Trophoblast cell (in vitro differentiated cells and primary cell): ENCODE measurements at regions not wholly inside any gene's neighbourhood (a gene's known extent, or its start where the extent isn't known, plus 50 kb on each side); places are given as distances from the start of the nearest gene placed in this dataset.
"Not testable (repeated sequence)": the region's sequence is repeated elsewhere in the genome, so short reads cannot be mapped to it uniquely, and the experiment has no call there.

Experiments
- DNase-seq, 2 donors: peaks; one replicate each; pipeline ENCODE4 v3.0.0-alpha.2; 2016
- H2AFZ ChIP-seq: 2 replicates; pipeline ENCODE4 v1.6.1; 2013; ENCODE audit warnings: low read length, moderate library complexity, mild to moderate bottlenecking; ENCODE audit not compliant: insufficient read depth, poor library complexity
- H2AK5ac ChIP-seq: 2 replicates; pipeline ENCODE4 v1.6.1; 2013; ENCODE audit warnings: mild to moderate bottlenecking, low read length
- H2BK120ac ChIP-seq: 2 replicates; pipeline ENCODE4 v1.6.1; 2013; ENCODE audit warnings: low read length, mild to moderate bottlenecking, moderate library complexity; ENCODE audit not compliant: insufficient read depth, poor library complexity
- H2BK12ac ChIP-seq: 2 replicates; pipeline ENCODE4 v1.6.1; 2013; ENCODE audit warnings: mild to moderate bottlenecking, low read length, moderate library complexity
- H2BK5ac ChIP-seq: 2 replicates; pipeline ENCODE4 v1.6.1; 2013; ENCODE audit warnings: low read length, low read depth, moderate library complexity, mild to moderate bottlenecking; ENCODE audit not compliant: poor library complexity
- H3K14ac ChIP-seq: 2 replicates; pipeline ENCODE4 v1.6.1; 2013; ENCODE audit warnings: mild to moderate bottlenecking, low read length
- H3K18ac ChIP-seq: 2 replicates; pipeline ENCODE4 v1.6.1; 2013; ENCODE audit warnings: mild to moderate bottlenecking, low read length
- H3K23ac ChIP-seq: 2 replicates; pipeline ENCODE4 v1.6.1; 2013; ENCODE audit warnings: low read length
- H3K27ac ChIP-seq: 2 replicates; pipeline ENCODE4 v1.5.1; 2013; ENCODE audit warnings: low read depth, mild to moderate bottlenecking, inconsistent platforms, low read length, moderate library complexity
- H3K27me3 ChIP-seq: 2 replicates; pipeline ENCODE4 v1.6.1; 2013; ENCODE audit warnings: inconsistent platforms, mild to moderate bottlenecking, low read length, moderate library complexity; ENCODE audit not compliant: insufficient read depth
- H3K36me3 ChIP-seq, 2 experiments: 1 replicate in 1 of 2; 2 replicates in 1 of 2; pipeline ENCODE4 v1.6.1; 2013; ENCODE audit warnings: low read length in 2 of 2, mild to moderate bottlenecking in 2 of 2, moderate library complexity in 1 of 2; ENCODE audit not compliant: insufficient read depth in 2 of 2, control insufficient read depth in 1 of 2
- H3K4ac ChIP-seq: 2 replicates; pipeline ENCODE4 v1.6.1; 2013; ENCODE audit warnings: low read depth, mild to moderate bottlenecking, low read length, moderate library complexity
- H3K4me1 ChIP-seq, 2 experiments: 1 replicate in 1 of 2; 2 replicates in 1 of 2; pipeline ENCODE4 v1.6.1; 2013; ENCODE audit warnings: low read length in 2 of 2, mild to moderate bottlenecking in 2 of 2, moderate library complexity in 1 of 2; ENCODE audit not compliant: insufficient read depth in 2 of 2, control insufficient read depth in 1 of 2
- H3K4me2 ChIP-seq: 2 replicates; pipeline ENCODE4 v1.6.1; 2013; ENCODE audit warnings: inconsistent platforms, mild to moderate bottlenecking, low read length, moderate library complexity
- H3K4me3 ChIP-seq: 2 replicates; pipeline ENCODE4 v1.5.1; 2013; ENCODE audit warnings: mild to moderate bottlenecking, low read depth, low read length, inconsistent platforms
- H3K79me1 ChIP-seq: one replicate; pipeline ENCODE4 v1.6.1; 2013; ENCODE audit warnings: low read length
- H3K79me2 ChIP-seq: 2 replicates; pipeline ENCODE4 v1.6.1; 2013; ENCODE audit warnings: low read length, mild to moderate bottlenecking; ENCODE audit not compliant: control insufficient read depth, insufficient read depth, poor library complexity
- H3K9ac ChIP-seq: 2 replicates; pipeline ENCODE4 v1.6.1; 2013; ENCODE audit warnings: mild to moderate bottlenecking, low read length
- H3K9me3 ChIP-seq: 2 replicates; pipeline ENCODE4 v1.6.1; 2013; ENCODE audit warnings: low read depth, mild to moderate bottlenecking, control low read depth, inconsistent platforms, low read length; ENCODE audit not compliant: insufficient read depth
- H4K12ac ChIP-seq: 2 replicates; pipeline ENCODE4 v1.6.1; 2013; ENCODE audit warnings: low read depth, mild to moderate bottlenecking, low read length, moderate library complexity
- H4K8ac ChIP-seq: 2 replicates; pipeline ENCODE4 v1.6.1; 2013; ENCODE audit warnings: low read depth, mild to moderate bottlenecking, low read length, moderate library complexity
- H4K91ac ChIP-seq: one replicate; pipeline ENCODE4 v1.6.1; 2013; ENCODE audit warnings: low read depth, mild to moderate bottlenecking, low read length, moderate library complexity
- WGBS: extraction: QIAGEN DNeasy Blood & Tissue Kit; methylation state at CpG from one replicate; pipeline ENCODE4 v1.1.7; 2013; ENCODE audit warnings: missing lambda C conversion rate; ENCODE audit not compliant: insufficient read length, insufficient coverage; ENCODE audit errors: extremely low coverage; 5-methylcytosine and 5-hydroxymethylcytosine counted together

DNA sequence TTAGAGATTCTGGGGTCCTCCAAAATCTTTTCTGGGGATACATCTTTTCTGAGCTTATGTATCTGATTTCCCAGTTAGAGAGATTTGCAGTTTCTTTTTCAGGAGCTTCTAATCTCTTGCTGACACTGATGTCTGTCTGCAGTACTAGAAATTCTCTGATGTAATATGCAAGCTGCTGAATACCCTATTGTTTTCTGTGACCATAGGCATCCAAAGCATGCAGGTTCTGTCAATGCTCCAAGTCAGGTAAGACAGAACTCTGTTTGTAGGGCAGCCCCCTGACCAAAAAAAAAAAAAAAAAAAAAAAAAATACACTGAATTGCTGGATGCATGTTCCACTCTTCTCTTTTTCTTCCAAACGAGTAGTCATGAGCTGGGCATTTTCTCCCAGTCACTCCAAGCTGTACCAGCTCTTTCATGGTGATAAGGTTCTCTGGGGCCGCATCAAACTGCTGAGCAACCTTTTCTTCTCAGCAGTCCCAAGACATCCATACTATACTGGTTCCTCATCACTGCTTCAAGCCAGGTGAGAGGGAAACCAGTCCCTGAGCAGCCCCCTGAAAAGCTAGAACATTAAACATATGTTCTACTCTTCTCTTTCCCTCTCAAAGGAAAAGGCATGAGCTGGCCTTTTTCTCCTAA is 354.9 kb upstream of the ANKRD20A1 start:
- not testable (repeated sequence) for H3K9ac ChIP-seq, DNase-seq, H3K79me2 ChIP-seq, H3K27me3 ChIP-seq, H3K4me2 ChIP-seq, H3K14ac ChIP-seq, H3K27ac ChIP-seq, H4K91ac ChIP-seq, H3K36me3 ChIP-seq, H4K12ac ChIP-seq, H3K23ac ChIP-seq, H3K4me3 ChIP-seq, H3K18ac ChIP-seq, H3K79me1 ChIP-seq, H2AFZ ChIP-seq, H3K9me3 ChIP-seq, H3K4me1 ChIP-seq, H2BK12ac ChIP-seq, H3K4ac ChIP-seq, H4K8ac ChIP-seq, H2AK5ac ChIP-seq, H2BK5ac ChIP-seq, H2BK120ac ChIP-seq
- WGBS, result no CpG with 5 or more reads among the region's 2 CpGs

DNA sequence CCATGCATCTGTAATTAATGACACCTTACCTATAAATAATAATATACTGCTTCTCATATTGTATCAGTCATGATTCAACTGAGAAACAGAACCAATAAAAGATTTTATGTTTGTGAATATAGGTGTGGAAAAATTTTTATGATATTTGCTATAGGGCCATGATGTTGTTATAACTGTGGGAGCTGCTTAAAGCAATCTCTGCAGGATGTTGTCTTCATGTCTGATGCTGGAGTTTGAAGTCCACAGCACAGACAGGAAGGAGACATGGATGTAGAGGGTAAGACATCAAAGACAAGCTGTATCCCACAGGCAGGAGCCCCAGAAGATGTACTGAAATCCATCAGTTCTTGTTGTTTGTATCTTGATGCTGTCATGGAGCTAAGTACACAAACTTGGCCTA is 366.7 kb upstream of the ANKRD20A1 start:
- H2BK120ac ChIP-seq, result not testable (repeated sequence)

DNA sequence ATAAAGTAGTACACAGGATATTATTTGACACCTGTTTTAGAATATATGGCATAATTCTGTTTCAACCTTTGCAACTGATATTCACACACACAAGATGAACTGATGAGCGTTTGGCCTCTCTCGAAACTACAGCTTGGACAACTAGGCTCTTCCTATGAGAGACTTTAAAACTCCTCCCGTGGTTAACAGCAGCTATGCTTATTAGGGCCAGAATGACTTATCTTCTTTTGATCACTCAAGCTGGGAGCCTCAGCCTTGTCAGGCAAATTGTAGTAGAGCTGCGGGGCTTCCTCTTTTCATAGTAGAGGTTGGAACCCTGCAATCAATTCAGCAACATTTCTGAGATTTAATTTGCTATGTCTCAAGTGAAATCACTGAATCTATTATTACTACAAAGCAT is 381.3 kb upstream of the ANKRD20A1 start:
- H3K4me3 ChIP-seq, H2BK5ac ChIP-seq, H3K18ac ChIP-seq, H3K4ac ChIP-seq, H3K9ac ChIP-seq, H4K91ac ChIP-seq, H3K27me3 ChIP-seq, H3K79me2 ChIP-seq, H4K8ac ChIP-seq, DNase-seq, H2AK5ac ChIP-seq, H3K9me3 ChIP-seq, H3K27ac ChIP-seq, H2BK12ac ChIP-seq, H3K79me1 ChIP-seq, H3K23ac ChIP-seq, H3K14ac ChIP-seq, H3K4me2 ChIP-seq, H3K36me3 ChIP-seq, H4K12ac ChIP-seq, H2AFZ ChIP-seq, H3K4me1 ChIP-seq, H2BK120ac ChIP-seq: not testable (repeated sequence)
- WGBS, result no CpG with 5 or more reads among the region's 4 CpGs

More for the DNA sequence above, 366.7 kb upstream of the ANKRD20A1 start:
- H4K12ac ChIP-seq, H2BK5ac ChIP-seq, H4K8ac ChIP-seq, H3K9ac ChIP-seq, H3K27me3 ChIP-seq, H3K79me2 ChIP-seq, H3K36me3 ChIP-seq, H2BK12ac ChIP-seq, H3K4me1 ChIP-seq, H2AK5ac ChIP-seq, H4K91ac ChIP-seq, H3K9me3 ChIP-seq, H3K18ac ChIP-seq, H3K27ac ChIP-seq, H3K23ac ChIP-seq, H3K4me2 ChIP-seq, H3K79me1 ChIP-seq, H3K4me3 ChIP-seq, H2AFZ ChIP-seq, H3K4ac ChIP-seq, DNase-seq, H3K14ac ChIP-seq: not testable (repeated sequence)

DNA sequence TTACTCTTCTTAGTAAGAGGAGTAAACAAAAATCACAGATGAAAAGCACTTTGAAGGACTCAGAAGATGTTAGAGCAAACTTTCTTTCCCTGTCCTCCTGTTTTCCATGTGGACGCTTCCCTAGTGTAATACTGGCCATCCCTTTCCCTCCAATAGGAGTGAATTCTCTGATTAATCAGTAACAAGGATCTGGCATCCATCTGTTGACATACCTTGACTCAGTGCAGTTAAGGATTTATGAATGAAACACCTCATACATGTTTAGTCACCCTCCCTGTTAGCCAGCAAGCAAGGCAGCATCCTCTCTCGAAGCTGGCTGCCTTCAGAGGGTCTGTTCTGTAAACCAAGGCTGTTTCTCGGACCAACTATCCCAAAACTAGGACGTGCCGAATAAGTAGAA is 388.0 kb upstream of the ANKRD20A1 start:
- H2BK12ac ChIP-seq, H3K36me3 ChIP-seq, H4K8ac ChIP-seq, H2AFZ ChIP-seq, H3K9me3 ChIP-seq, H3K27ac ChIP-seq, H3K4ac ChIP-seq, H3K4me1 ChIP-seq, H2BK5ac ChIP-seq, H3K14ac ChIP-seq, DNase-seq, H3K23ac ChIP-seq, H3K4me3 ChIP-seq, H3K9ac ChIP-seq, H4K91ac ChIP-seq, H3K79me1 ChIP-seq, H3K4me2 ChIP-seq, H2BK120ac ChIP-seq, H2AK5ac ChIP-seq, H3K27me3 ChIP-seq, H4K12ac ChIP-seq, H3K79me2 ChIP-seq, H3K18ac ChIP-seq: not testable (repeated sequence)
- no CpG with 5 or more reads among the region's 5 CpGs for whole genome bisulfite sequencing
